IPS DF 6.9 (cell line): ENCODE measurements at regions not wholly inside any gene's neighbourhood (a gene's known extent, or its start where the extent isn't known, plus 50 kb on each side); places are given as distances from the start of the nearest gene placed in this dataset.

Experiments
- DNase-seq: peaks from one replicate; pipeline ENCODE4 v3.0.0-alpha.2; 2013; ENCODE audit warnings: low read depth, low spot score
- H3K27ac ChIP-seq: one replicate; pipeline ENCODE4 v1.5.1; 2013; ENCODE audit warnings: low read length, control low read depth
- H3K27me3 ChIP-seq: 2 replicates; pipeline ENCODE4 v1.6.1; 2013; ENCODE audit warnings: mild to moderate bottlenecking, low read length; ENCODE audit not compliant: control insufficient read depth, insufficient read depth
- H3K36me3 ChIP-seq: 2 replicates; pipeline ENCODE4 v1.6.1; 2013; ENCODE audit warnings: low read length; ENCODE audit not compliant: control insufficient read depth, insufficient read depth
- H3K4me1 ChIP-seq: 2 replicates; pipeline ENCODE4 v1.6.1; 2013; ENCODE audit warnings: low read length; ENCODE audit not compliant: control insufficient read depth, insufficient read depth
- H3K4me3 ChIP-seq: 2 replicates; pipeline ENCODE4 v1.5.1; 2013; ENCODE audit warnings: mild to moderate bottlenecking, low read length
- H3K9me3 ChIP-seq: 2 replicates; pipeline ENCODE4 v1.6.1; 2013; ENCODE audit warnings: low read length, inconsistent platforms; ENCODE audit not compliant: control insufficient read depth, insufficient read depth
- WGBS: extraction: QIAGEN DNeasy Blood & Tissue Kit; methylation state at CpG from one replicate; pipeline ENCODE4 v1.1.7; 2013; ENCODE audit warnings: mixed read lengths, missing lambda C conversion rate; ENCODE audit not compliant: insufficient read length, insufficient coverage; 5-methylcytosine and 5-hydroxymethylcytosine counted together

DNA sequence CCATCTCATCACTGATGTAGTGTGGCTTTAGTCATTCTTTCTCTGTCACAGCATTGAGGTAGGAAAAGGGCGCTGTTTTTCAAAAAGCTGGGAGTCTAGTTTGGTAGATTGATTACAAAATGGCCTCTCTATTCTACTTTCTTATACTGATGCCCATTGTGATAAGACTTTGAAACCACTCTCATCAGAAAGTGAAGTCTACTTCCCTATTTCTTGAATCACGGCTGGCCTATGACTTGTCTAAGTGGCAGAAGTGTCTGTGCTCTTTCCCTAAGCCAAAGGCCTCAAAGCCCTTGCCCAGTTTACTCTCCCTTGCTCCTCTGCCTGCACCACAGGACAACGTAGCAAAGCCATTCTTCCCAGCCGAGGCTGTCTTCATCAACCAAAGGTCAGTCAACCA lies 83.0 kb upstream of the IL33 start:
- no CpG with 5 or more reads among the region's 4 CpGs for WGBS
- no peaks in the 10 kb centered on the region for H3K4me1 ChIP-seq
- H3K27me3 ChIP-seq: no peaks in the 10 kb centered on the region
- H3K9me3 ChIP-seq: no peaks in the 10 kb centered on the region
- DNase-seq: no peak
- no peak overlapping the region for H3K4me3 ChIP-seq
- H3K27ac ChIP-seq: no peak overlapping the region
- no peaks in the 10 kb centered on the region for H3K36me3 ChIP-seq

DNA sequence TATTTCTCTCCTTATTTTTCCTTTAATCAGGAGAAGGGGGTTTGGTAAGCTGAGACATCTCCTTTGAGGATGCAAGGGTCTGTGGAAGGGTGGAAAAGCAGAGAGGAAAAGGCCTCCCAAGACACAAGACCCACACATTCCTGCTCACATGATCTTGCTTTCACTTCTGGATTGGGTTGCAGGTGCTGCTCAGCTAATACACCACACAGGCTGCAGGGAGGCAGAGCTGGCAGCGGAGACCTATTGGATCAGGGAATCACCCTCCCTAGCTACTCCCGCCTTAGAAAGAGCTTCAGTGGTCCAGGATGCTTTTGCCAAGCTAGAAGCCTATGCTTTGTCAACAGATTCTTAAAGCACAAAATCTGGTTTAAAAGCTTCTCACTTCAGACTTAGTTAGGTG lies 87.6 kb upstream of the IL33 start:
- Histone ChIP-seq H3K4me3 (no peak overlapping the region), H3K27me3 (no peaks in the 10 kb centered on the region), H3K27ac (no peak overlapping the region), H3K9me3 (no peaks in the 10 kb centered on the region), H3K4me1 (no peaks in the 10 kb centered on the region), H3K36me3 (no peaks in the 10 kb centered on the region)
- no CpG with 5 or more reads among the region's 2 CpGs for WGBS
- no peak for DNase-seq

DNA sequence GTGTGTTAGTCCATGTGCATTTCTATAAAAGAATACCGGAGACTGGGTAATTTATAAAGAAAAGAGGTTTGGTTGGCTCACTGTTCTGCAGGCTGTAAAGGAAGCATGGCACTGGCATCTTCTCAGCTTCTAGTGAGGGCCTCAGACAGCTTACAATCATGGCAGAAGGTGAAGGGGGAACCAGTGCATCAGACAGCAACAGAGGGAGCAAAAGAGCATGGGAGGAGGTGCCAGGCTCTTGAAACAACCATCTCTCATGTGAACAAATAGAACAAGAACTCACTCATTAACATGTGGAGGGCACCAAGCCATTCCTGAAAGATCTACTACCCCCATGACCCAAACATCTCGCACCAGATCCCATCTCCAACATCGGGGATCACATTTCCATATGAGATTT lies 89.2 kb upstream of the IL33 start:
- Histone ChIP-seq H3K4me3 (no peak overlapping the region), H3K4me1 (no peaks in the 10 kb centered on the region), H3K27me3 (no peaks in the 10 kb centered on the region), H3K9me3 (no peaks in the 10 kb centered on the region), H3K27ac (no peak overlapping the region), H3K36me3 (no peaks in the 10 kb centered on the region)
- no CpG with 5 or more reads among the region's 3 CpGs for WGBS
- DNase-seq: no peak

DNA sequence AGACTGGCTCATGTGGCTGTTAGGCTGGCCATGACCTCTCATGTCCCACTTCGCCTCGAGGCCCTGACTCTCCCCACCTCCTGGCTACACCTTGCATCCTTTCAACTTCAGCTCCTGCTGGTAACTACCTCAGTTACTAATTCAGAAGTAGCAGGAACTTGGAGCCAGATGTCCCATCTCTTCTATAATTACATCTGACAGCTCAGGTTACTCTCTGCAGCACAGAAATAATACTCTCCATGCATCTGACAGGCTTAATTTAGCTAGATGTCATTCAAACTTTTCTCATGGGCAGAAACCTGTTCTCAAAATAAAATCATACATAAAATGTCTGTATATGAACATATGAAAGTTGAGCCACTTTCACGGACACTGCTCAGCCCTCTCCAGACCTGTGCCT lies 92.2 kb upstream of the IL33 start:
- Histone ChIP-seq H3K27ac (no peak overlapping the region), H3K36me3 (no peaks in the 10 kb centered on the region), H3K27me3 (no peaks in the 10 kb centered on the region), H3K9me3 (no peaks in the 10 kb centered on the region), H3K4me1 (no peaks in the 10 kb centered on the region), H3K4me3 (no peak overlapping the region)
- DNase-seq: no peak
- WGBS: no CpG with 5 or more reads among the region's 3 CpGs

GRCh38 chr9:6121707-6122106 lies 93.9 kb upstream of the IL33 start:
- Histone ChIP-seq H3K36me3 (no peaks in the 10 kb centered on the region), H3K27ac (no peak overlapping the region), H3K27me3 (no peaks in the 10 kb centered on the region), H3K9me3 (no peaks in the 10 kb centered on the region), H3K4me3 (no peak overlapping the region), H3K4me1 (no peaks in the 10 kb centered on the region; the same call in 1 of the 2 replicates)
- no CpG with 5 or more reads among the region's 1 CpG for WGBS
- no peak for DNase-seq

DNA sequence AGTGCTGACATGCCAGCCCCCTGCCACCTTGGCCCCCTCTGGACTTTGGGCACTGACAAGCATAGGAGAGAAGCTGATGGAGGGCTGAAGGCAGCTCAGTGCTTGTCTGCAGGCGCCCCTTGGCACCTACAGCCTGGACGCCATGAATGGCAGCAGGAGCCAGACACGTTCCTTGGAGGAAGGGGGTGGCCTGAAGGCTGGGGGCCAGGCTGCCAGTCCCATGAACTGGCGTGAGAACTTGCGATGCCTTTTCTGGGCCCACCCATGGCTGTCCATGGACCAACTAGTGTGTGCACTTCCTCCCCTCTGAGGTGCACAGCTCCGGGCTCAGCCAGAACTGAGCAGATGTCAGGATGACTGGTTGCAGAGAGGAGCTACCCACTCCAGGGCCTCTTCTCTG lies 99.0 kb upstream of the RANBP6 start:
- Histone ChIP-seq H3K27ac (no peak overlapping the region), H3K9me3 (no peaks in the 10 kb centered on the region), H3K27me3 (no peaks in the 10 kb centered on the region), H3K36me3 (no peaks in the 10 kb centered on the region; the same call in 1 of the 2 replicates), H3K4me3 (no peak overlapping the region), H3K4me1 (no peaks in the 10 kb centered on the region; the same call in 1 of the 2 replicates)
- no CpG with 5 or more reads among the region's 6 CpGs for WGBS
- no peak for DNase-seq

DNA sequence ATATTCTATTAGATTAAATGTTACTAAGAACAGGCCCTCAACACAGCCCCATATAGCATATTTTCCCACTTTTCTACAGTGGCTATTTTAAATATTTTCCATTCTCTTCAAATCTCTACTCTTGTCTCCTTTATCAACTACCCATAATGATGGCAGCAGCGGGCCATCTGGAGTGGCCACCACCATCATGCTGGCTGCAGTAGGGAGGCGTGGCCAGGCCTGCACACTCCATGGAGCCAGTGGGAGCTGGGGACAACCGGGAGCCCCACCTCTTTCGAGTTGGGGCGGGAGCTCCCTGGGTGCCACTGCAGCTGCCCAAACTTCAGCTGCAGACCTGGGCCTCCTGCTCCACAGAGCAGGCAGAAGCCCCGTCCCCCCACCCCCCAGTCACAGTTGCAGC lies 98.4 kb upstream of the RANBP6 start:
- no peak overlapping the region for H3K27ac ChIP-seq
- no peaks in the 10 kb centered on the region; the same call in 1 of the 2 replicates for H3K36me3 ChIP-seq
- no peaks in the 10 kb centered on the region for H3K9me3 ChIP-seq
- no peak for DNase-seq
- no peaks in the 10 kb centered on the region for H3K27me3 ChIP-seq
- H3K4me3 ChIP-seq: no peak overlapping the region
- no CpG with 5 or more reads among the region's 6 CpGs for WGBS
- H3K4me1 ChIP-seq: no peaks in the 10 kb centered on the region; the same call in 1 of the 2 replicates

- no peaks in the 10 kb centered on the region; the same call in 1 of the 2 replicates for H3K36me3 ChIP-seq
- DNase-seq: no peak
- WGBS: no CpG with 5 or more reads among the region's 5 CpGs
Observed at GRCh38 chr9:6113312-6113711, 97.9 kb upstream of the RANBP6 start.

GRCh38 chr9:6109986-6110385 lies 94.6 kb upstream of the RANBP6 start:
- Histone ChIP-seq H3K36me3 (no peaks in the 10 kb centered on the region; the same call in 1 of the 2 replicates), H3K9me3 (no peaks in the 10 kb centered on the region), H3K4me1 (no peaks in the 10 kb centered on the region), H3K4me3 (no peak overlapping the region), H3K27me3 (no peaks in the 10 kb centered on the region), H3K27ac (no peak overlapping the region)
- WGBS: no CpG with 5 or more reads among the region's 2 CpGs
- no peak for DNase-seq

More at GRCh38 chr9:6113312-6113711, 97.9 kb upstream of the RANBP6 start:
- Histone ChIP-seq H3K9me3 (no peaks in the 10 kb centered on the region), H3K27me3 (no peaks in the 10 kb centered on the region), H3K4me1 (no peaks in the 10 kb centered on the region; the same call in 1 of the 2 replicates), H3K4me3 (no peak overlapping the region), H3K27ac (no peak overlapping the region)

DNA sequence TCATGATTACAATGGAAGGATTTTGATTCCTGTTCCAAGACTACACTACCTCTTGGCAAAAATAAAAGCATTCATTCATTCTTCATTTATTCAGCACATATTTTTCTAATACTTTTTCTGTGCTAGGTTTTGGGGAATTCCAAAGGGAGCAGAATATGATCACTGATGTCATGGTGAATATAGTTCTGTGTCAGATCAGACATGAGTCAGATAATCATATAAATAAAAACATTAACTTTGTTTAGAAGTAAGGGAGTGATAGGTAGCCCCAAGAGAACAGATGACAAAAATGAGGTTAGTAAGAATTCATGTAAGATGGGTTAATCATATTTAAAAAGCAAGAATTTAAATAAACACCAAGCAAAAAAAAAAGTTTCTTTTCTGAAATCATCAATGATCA lies 94.1 kb upstream of the RANBP6 start:
- H3K27me3 ChIP-seq: no peaks in the 10 kb centered on the region
- no peaks in the 10 kb centered on the region for H3K4me1 ChIP-seq
- no peak for DNase-seq
- H3K9me3 ChIP-seq: no peaks in the 10 kb centered on the region
- no peaks in the 10 kb centered on the region; the same call in 1 of the 2 replicates for H3K36me3 ChIP-seq
- H3K27ac ChIP-seq: no peak overlapping the region
- no peak overlapping the region for H3K4me3 ChIP-seq

DNA sequence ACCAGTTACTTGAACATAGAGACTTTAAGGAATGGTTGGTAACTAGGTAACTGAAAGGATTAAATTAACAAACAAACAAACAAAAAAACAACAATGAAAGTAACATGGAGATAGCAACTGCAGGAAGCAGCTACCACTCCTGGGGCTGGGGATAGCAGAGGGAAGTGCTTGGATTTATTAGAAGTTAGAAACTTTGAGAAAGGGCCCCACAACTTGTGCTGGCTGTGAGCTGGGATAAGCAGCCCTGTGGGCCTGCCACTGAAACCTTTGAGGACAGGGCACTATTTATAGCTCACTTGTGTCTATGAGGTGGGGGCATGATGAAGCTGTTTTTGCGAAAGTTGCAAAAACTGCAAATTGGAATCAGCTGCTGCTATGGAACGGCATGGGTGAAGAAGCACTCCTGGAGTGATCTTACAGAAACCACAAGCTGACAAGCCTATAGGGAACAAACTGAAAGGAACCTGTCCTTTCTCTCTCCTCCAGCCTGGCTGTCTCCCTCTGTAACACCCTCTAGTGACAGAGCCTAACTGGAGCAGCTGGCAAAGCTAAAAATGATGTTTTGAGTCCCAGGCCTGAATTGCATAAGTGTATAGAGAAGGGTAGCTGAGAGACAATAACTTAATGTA lies 91.4 kb upstream of the RANBP6 start:
- DNase-seq: peak; percentile 39
- Histone ChIP-seq H3K27ac (no peak overlapping the region), H3K4me1 (no peaks in the 10 kb centered on the region), H3K9me3 (no peaks in the 10 kb centered on the region), H3K4me3 (no peak overlapping the region), H3K36me3 (no peaks in the 10 kb centered on the region), H3K27me3 (no peaks in the 10 kb centered on the region)
- no CpG with 5 or more reads among the region's 2 CpGs for WGBS
